NCI-H1105 (cell line): ENCODE measurements at regions not wholly inside any gene's neighbourhood (a gene's known extent, or its start where the extent isn't known, plus 50 kb on each side); places are given as distances from the start of the nearest gene placed in this dataset.

Experiments
- DNase-seq: peaks from one replicate; lab custom pipeline; 2025; lab: John Stamatoyannopoulos, UW

DNA sequence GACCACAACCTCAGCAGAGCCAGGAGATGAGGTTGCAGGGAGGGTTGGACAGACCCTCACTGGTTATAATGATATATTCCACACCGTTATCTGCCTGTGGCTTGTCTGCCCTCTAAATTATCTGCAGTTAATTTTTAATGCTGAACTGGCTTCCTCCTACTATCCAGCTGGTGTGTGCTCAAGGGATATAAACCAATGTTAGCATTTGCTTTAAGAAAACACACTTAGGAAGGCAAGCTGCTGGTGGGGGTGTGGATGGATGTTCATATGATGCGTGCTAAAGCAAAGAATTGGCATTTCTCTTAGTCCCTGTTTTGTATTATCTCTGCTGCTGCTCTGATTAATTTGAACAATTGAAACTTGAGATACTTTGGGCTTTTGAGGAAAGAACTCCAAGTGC, 132.2 kb upstream of the NPVF start:
- DNase-seq, result peak; percentile 29

GRCh38 chr7:25361387-25361786, 133.1 kb upstream of the NPVF start:
- no peak for DNase-seq

GRCh38 chr7:25361863-25362262, 133.6 kb upstream of the NPVF start:
- no peak for DNase-seq

DNA sequence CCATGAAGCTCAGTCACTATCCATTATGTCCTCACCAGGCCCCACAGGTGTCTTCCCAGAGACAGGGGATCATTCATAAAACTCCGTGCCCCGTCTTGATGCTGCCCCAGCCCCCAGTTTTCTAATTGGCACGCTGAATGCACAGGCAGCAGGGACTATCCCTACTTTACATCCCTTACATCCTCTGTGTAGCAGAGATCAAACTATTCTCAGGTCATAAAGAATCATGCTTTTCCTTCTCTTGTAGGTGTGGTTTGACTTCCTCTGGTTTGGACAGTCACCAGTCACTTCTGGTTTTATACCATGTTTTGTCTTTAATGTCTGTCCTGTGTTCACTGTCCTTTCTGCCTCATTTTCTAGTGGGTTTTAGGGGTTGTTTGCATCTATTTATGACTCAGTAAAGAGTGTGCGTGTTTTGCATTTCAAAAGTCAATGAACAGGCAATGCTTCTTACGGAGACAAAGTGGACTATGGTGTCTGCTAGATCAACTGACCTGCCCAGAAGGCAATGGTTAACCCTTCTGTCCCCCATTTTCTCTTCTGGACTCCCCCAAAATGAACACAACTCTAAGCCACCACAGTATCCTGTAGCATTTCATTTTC, 140.4 kb upstream of the NPVF start:
- no peak for DNase-seq

GRCh38 chr7:25369786-25370185, 141.5 kb upstream of the NPVF start:
- DNase-seq, result no peak

- DNase-seq, result no peak
These were observed 143.7 kb upstream of the NPVF start for GRCh38 chr7:25371972-25372371.

- no peak for DNase-seq
These were observed 147.7 kb upstream of the NPVF start for GRCh38 chr7:25375805-25376600.

DNA sequence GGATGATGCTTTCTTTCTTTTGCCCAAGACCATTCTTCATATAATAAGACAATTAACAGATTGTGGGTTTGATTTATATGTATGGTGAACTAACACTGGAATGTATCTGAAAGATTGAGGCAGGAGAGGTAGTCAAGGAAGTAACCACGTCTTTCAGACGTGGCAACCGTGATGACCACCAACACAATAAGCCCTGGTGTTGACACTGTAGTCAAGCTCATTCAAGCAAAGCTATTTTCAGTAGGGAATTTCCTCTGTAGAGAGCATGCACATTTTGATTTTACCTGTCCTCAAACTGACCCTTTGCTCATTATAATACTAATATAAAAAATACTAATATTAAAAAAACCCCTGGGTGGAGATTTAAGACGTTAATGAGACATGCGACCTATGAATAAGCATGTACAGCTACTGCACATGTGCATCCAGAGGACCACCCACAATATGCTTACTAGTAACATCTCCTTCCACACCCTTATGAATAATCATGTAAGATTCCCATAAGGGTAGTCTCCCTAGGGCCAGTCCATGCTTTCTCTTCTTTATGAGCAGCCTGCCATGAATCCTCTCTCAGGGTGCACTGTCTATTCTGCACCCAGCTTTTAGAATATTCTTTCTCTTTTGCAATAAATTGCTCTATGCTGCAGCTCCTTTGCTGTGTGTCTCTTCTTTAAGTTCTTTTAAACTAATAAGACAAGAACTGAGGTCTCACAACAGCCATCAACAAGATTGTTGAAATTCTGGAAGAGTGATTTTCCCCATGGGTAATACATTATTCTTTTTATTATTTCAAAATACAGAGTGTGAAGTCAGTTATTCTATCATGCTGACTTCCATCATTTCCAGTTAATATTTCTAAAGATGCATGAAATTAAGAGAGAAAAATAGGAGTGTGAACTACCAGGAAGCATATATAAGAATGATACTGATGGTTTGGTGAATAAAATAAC, 151.3 kb upstream of the NPVF start:
- DNase-seq, result no peak

GRCh38 chr7:25381818-25382589, 153.7 kb upstream of the NPVF start:
- no peak for DNase-seq

DNA sequence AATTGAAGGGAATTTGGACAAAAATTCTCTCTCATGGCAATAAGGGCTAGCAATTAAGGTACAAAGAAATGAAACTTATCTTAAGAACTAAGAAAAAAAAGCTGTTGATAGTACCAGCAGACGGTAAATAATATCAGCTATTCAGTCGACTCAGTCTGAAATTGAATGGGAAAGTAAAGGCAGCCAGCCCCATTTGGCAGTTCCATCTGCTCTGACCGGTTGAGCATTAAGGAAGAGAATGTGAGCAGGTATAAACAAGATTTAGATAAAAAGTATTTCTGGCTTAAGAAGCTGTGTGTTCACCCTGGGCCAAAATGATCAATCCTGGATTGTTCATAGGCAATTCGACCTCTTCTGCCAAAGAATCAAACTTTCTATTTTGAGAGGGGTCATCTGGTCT, 154.6 kb upstream of the NPVF start:
- DNase-seq, result no peak

DNA sequence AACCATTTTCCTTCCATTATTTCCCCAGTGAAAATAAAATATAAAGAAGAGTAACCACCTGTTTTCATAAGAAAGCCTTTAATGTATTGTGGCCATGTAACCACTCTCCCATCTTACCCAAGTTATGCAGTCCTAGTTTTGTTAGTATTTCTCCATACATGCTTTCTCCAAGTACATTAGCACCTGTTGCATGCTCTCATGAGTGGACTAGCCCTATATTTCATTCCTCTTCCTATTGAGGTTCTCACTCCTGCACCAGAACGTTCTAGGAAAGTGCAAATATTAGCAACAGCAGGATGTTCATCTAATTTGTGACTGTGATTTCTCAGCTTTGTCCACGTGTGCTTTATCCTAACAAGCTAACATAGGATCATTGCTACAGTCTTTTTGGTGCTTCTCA, 155.1 kb upstream of the NPVF start:
- DNase-seq, result no peak

DNA sequence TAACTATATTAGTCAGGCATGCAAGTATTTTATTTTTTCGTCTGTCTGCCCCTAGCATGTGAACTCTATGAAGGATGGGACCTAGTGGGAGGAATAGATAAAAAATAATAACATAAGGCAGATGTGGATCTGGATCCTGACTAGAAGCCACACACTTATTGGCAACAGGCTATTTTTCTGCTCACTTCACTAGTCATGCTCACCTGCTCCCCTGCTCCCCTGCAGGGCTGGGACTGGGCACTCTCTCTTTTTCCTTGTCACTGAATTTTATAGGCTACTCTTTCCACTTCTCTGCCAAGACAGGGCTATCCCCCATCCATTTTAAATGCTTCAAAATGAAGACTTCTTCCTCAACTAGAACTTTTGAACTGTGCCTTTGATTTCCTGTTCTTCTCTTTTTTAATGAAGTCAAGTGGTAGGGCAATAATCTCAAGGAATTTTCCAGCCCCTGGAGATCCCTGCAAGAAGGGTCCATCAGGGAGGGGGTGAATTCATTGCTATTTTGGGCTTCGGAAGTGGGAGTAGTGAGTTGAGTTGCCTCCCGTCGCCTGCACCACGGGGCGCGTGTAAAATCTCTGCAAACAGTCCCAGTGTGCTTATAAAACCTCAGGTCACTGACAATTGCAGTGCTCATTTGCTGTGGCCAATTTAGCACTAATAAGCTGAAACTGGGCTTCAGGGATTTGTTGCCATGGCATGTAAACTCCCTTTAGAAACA, 156.7 kb upstream of the NPVF start:
- no peak for DNase-seq

- no peak for DNase-seq
These were observed 157.3 kb upstream of the NPVF start for GRCh38 chr7:25385506-25386136.

- no peak for DNase-seq
These were observed 158.0 kb upstream of the NPVF start for GRCh38 chr7:25386311-25386744.

DNA sequence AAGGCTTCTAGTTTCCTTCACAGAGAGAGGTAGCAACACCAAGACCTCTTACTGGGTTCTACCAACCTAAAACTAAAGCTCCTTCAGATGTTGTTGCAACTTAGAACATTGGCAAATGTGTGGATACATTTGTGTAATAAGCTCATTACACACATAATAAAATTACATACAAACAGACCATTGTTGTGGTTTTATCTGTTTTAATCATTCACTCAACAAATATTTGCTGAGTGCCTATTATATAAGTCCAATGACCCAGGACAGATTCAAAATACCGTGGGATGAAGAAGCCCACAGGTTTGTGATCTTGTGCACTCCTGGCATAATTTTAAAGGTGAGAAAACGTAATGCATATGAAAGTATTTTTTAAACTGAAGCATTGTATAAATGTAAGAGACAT, 160.4 kb upstream of the NPVF start:
- no peak for DNase-seq

DNA sequence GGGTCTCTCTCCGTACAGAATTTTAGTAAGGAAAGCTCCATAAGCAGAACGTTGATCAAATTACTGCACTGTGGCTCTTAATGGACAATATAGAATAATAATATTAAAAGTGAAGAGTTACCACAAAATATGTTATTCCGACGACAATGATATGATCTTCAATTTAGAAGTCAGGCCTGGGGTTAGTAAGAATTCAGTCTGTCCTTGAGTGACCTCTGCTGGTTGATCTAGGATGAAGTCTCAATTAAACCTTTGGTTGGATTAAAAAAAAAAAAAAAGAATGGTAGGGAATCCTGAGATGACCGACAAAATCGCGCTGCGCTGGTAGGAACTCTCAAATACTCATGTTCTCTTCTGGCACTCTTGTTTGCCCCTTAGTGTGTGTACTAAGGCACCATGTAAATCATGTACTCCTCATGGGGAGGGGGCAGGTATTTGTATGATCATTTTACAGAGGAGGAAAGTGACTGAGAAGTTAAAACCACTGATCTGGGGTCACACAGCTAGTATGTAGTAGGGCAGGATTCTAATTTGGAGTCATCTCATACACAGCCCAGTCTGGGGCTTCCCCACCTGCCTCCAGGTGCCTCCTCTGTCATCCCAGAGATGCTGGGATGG, 161.3 kb upstream of the NPVF start:
- peak; percentile 65 for DNase-seq

GRCh38 chr7:25391295-25391861, 163.1 kb upstream of the NPVF start:
- DNase-seq, result peak; percentile 20

- DNase-seq, result no peak
These were observed 163.8 kb upstream of the NPVF start for GRCh38 chr7:25391961-25392587.

DNA sequence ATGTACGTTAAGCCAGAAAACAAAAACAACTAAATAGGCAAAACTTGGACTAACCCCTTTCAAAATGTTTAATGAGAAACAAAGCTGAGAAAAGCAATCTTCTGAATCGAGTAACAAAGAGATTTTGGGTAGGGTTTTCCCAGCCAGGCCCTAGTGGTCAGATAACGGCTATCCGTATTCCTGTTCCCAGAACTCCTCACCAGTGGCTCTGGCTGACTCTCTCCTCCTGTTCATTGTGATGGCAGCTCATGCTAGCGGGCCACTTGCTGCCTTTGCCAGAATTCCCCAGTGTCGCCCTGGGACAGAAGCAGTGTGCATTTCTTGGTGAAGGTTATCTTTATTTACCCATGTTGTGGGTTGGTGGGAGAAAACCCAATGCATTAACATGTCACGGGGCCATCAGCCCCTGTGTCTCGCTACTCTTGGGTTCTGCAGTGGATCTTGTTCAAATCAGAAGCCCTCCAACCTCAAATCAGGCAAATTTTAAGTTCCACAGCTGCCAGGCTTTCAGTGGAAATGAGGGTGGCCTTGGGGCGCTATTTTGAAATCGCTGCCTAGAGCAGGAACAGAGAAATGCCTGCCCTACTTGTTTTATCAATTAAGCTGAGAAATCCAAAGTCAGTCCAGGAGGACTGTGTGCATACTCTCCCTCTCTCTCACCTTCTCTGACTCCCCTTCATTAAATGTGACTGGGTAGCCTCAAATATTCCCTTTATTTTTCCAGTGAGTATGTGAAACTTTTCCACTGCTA, 164.5 kb upstream of the NPVF start:
- no peak for DNase-seq
